ENCODE measurements at regions not wholly inside any gene's neighbourhood (a gene's known extent, or its start where the extent isn't known, plus 50 kb on each side); places are given as distances from the start of the nearest gene placed in this dataset.

DNA sequence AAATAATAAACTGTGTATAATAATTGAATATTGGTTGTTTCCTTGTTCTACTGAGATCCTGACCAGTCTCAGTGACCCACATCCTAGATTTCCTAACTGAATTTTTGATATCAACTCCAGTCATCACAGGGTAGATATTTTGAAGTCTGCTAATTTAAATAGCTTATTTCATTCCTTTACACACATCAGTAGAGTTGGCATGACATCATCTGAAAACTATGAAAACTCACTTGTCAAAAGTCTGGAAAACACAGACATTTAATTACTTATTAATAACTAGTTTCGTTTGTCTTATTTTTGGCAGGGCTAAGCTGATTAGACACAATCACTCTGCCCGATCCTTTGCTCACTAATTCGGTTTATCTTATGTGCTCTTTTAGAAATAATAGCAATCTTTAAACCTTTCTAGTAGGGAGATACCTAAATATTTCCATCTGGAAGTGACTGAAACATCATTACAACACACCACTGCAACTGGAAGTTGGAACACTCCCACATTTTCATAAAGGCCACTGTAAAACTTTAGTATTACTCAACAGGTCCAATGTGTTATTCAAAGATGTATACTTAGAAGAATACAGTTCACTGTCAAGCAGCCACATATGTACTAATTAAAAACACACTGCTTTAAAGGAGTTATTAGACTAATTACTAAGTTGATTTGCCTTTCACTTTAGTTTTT, 198.4 kb upstream of the ZNF717 start:
- TF ChIP-seq ESRRG (CRISPR knock-in tag; IDR thresholded peaks at IDR 0.05): no peak
- TF ChIP-seq, protein P1, sequence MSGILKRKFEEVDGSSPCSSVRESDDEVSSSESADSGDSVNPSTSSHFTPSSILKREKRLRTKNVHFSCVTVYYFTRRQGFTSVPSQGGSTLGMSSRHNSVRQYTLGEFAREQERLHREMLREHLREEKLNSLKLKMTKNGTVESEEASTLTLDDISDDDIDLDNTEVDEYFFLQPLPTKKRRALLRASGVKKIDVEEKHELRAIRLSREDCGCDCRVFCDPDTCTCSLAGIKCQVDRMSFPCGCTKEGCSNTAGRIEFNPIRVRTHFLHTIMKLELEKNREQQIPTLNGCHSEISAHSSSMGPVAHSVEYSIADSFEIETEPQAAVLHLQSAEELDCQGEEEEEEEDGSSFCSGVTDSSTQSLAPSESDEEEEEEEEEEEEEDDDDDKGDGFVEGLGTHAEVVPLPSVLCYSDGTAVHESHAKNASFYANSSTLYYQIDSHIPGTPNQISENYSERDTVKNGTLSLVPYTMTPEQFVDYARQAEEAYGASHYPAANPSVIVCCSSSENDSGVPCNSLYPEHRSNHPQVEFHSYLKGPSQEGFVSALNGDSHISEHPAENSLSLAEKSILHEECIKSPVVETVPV (CRISPR knock-in tag; IDR thresholded peaks at IDR 0.05): no peak
- TF ChIP-seq ZNF8 (CRISPR knock-in tag; IDR thresholded peaks at IDR 0.05): no peak
- no peak for TF ChIP-seq GLIS3 (CRISPR knock-in tag; IDR thresholded peaks at IDR 0.05)
- TF ChIP-seq ZNF70 (CRISPR knock-in tag; IDR thresholded peaks at IDR 0.05): no peak
- TF ChIP-seq, protein P2, sequence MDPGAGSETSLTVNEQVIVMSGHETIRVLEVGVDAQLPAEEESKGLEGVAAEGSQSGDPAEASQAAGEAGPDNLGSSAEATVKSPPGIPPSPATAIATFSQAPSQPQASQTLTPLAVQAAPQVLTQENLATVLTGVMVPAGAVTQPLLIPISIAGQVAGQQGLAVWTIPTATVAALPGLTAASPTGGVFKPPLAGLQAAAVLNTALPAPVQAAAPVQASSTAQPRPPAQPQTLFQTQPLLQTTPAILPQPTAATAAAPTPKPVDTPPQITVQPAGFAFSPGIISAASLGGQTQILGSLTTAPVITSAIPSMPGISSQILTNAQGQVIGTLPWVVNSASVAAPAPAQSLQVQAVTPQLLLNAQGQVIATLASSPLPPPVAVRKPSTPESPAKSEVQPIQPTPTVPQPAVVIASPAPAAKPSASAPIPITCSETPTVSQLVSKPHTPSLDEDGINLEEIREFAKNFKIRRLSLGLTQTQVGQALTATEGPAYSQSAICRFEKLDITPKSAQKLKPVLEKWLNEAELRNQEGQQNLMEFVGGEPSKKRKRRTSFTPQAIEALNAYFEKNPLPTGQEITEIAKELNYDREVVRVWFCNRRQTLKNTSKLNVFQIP (CRISPR knock-in tag; IDR thresholded peaks at IDR 0.05; ENCODE audit: borderline replicate concordance, low read depth): no peak
- no peak for TF ChIP-seq PPARA (CRISPR knock-in tag; IDR thresholded peaks at IDR 0.05; ENCODE audit: borderline replicate concordance)
- TF ChIP-seq ZFP30 (CRISPR knock-in tag; IDR thresholded peaks at IDR 0.05): no peak
- no peak for TF ChIP-seq TCF4 (CRISPR knock-in tag; IDR thresholded peaks at IDR 0.05; ENCODE audit: borderline replicate concordance)
- ATAC-seq: no peak

DNA sequence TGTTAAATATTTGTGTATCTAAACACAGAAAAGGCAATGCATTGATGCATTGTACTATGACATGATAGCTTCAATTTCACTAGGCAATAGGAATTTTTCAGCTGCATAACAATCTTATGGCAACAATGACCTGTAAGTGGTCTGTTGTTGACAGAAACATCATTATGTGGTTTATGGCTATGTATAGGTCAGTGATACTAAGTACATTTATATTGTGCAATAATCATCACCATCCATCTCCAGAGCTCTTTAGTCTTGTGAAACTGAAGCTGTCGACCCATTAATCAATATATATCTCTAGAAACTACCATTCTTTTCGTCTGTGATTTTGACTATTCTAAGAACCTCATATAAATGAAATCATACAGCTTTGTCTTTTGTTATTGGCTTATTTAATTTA, 200.1 kb upstream of the ZNF717 start:
- ATAC-seq: no peak
- TF ChIP-seq ZFP3 (CRISPR knock-in tag; IDR thresholded peaks at IDR 0.05) (no peak), ARNTL (CRISPR knock-in tag; IDR thresholded peaks at IDR 0.05; ENCODE audit: borderline replicate concordance, low read depth) (no peak), GLIS3 (CRISPR knock-in tag; IDR thresholded peaks at IDR 0.05) (no peak), PPARA (CRISPR knock-in tag; IDR thresholded peaks at IDR 0.05; ENCODE audit: borderline replicate concordance) (no peak), CSDC2 (CRISPR knock-in tag; IDR thresholded peaks at IDR 0.05) (no peak), SNAI2 (CRISPR knock-in tag; IDR thresholded peaks at IDR 0.05) (no peak), TCF4 (CRISPR knock-in tag; IDR thresholded peaks at IDR 0.05; ENCODE audit: borderline replicate concordance) (no peak), ZNF70 (CRISPR knock-in tag; IDR thresholded peaks at IDR 0.05) (no peak), ZNF8 (CRISPR knock-in tag; IDR thresholded peaks at IDR 0.05) (no peak), ZNF565 (CRISPR knock-in tag; conservative IDR thresholded peaks at IDR 0.05; ENCODE audit: low read depth) (no peak)
- TF ChIP-seq, protein P1 (CRISPR knock-in tag; IDR thresholded peaks at IDR 0.05): no peak
- TF ChIP-seq, protein P3, sequence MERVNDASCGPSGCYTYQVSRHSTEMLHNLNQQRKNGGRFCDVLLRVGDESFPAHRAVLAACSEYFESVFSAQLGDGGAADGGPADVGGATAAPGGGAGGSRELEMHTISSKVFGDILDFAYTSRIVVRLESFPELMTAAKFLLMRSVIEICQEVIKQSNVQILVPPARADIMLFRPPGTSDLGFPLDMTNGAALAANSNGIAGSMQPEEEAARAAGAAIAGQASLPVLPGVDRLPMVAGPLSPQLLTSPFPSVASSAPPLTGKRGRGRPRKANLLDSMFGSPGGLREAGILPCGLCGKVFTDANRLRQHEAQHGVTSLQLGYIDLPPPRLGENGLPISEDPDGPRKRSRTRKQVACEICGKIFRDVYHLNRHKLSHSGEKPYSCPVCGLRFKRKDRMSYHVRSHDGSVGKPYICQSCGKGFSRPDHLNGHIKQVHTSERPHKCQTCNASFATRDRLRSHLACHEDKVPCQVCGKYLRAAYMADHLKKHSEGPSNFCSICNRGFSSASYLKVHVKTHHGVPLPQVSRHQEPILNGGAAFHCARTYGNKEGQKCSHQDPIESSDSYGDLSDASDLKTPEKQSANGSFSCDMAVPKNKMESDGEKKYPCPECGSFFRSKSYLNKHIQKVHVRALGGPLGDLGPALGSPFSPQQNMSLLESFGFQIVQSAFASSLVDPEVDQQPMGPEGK (CRISPR knock-in tag; IDR thresholded peaks at IDR 0.05; ENCODE audit: borderline replicate concordance): no peak
- TF ChIP-seq, protein P4, sequence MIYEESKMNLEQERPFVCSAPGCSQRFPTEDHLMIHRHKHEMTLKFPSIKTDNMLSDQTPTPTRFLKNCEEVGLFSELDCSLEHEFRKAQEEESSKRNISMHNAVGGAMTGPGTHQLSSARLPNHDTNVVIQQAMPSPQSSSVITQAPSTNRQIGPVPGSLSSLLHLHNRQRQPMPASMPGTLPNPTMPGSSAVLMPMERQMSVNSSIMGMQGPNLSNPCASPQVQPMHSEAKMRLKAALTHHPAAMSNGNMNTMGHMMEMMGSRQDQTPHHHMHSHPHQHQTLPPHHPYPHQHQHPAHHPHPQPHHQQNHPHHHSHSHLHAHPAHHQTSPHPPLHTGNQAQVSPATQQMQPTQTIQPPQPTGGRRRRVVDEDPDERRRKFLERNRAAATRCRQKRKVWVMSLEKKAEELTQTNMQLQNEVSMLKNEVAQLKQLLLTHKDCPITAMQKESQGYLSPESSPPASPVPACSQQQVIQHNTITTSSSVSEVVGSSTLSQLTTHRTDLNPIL (CRISPR knock-in tag; IDR thresholded peaks at IDR 0.05; ENCODE audit: low read depth): no peak
- TF ChIP-seq, protein P2 (CRISPR knock-in tag; IDR thresholded peaks at IDR 0.05; ENCODE audit: borderline replicate concordance, low read depth): no peak

DNA sequence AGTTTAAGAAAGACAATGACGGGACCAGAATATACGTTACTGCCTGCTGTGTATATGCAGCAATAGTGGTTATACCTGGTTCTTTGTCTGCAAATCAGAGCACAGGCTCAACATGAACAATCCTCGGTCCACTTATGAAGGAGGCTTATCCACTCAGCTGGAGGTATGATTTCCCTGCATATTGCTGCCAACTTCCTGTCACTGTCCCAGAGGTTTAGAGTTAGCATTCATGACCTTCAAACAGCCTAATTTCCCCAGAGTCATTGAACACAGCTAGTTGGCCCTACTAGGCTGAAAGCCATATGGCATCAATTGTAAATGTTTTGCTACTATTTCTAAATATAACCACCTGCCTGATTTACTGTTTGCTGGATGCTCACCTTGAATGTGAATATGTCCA, 224.9 kb upstream of the ZNF717 start:
- TF ChIP-seq TOX (CRISPR knock-in tag; IDR thresholded peaks at IDR 0.05; ENCODE audit: borderline replicate concordance): no peak
- TF ChIP-seq RARB (CRISPR knock-in tag; IDR thresholded peaks at IDR 0.05): no peak
- ATAC-seq: no peak

Data from SK-N-SH treated with all-trans-retinoic acid at 6 μM for 48 hours (cell line).